MM.1S (cell line): ENCODE measurements at regions not wholly inside any gene's neighbourhood (a gene's known extent, or its start where the extent isn't known, plus 50 kb on each side); places are given as distances from the start of the nearest gene placed in this dataset.

ENCODE experiments used
- DNase-seq: peaks from one replicate; pipeline ENCODE4 v3.0.0-alpha.2; 2015
- H2AFZ ChIP-seq: fragments of 300-600 bp; sonication (generic); 2 replicates; pipeline ENCODE4 v1.6.0; 2016; ENCODE audit warnings: antibody characterized with exemption, low read length
- H3F3A ChIP-seq: fragments of 300-600 bp; sonication (generic); 2 replicates; pipeline ENCODE4 v1.6.1; 2016; ENCODE audit warnings: mild to moderate bottlenecking, antibody characterized with exemption, low read length, moderate library complexity, mixed read lengths; ENCODE audit not compliant: insufficient read depth
- H3K27ac ChIP-seq: fragments of 300-600 bp; sonication (generic); 2 replicates; pipeline ENCODE4 v1.5.1; 2016; ENCODE audit warnings: mild to moderate bottlenecking, low read length
- H3K27me3 ChIP-seq: fragments of 300-600 bp; sonication (generic); replicated peaks from 2 replicates; pipeline ENCODE4 v1.6.0; 2016; ENCODE audit warnings: low read length; ENCODE audit not compliant: insufficient read depth
- H3K36me3 ChIP-seq: fragments of 300-600 bp; sonication (generic); replicated peaks from 2 replicates; pipeline ENCODE4 v1.6.1; 2016; ENCODE audit warnings: mild to moderate bottlenecking, low read length, mixed read lengths; ENCODE audit not compliant: insufficient read depth
- H3K4me1 ChIP-seq: fragments of 300-600 bp; sonication (generic); 2 replicates; pipeline ENCODE4 v1.6.1; 2016; ENCODE audit warnings: low read length, mixed read lengths
- H3K4me2 ChIP-seq: fragments of 300-600 bp; sonication (generic); 2 replicates; pipeline ENCODE4 v1.6.0; 2016; ENCODE audit warnings: low read depth, low read length
- H3K4me3 ChIP-seq: fragments of 300-600 bp; sonication (generic); 2 replicates; pipeline ENCODE4 v1.5.1; 2016; ENCODE audit warnings: low read length, mixed read lengths
- H3K79me2 ChIP-seq: fragments of 300-600 bp; sonication (generic); 2 replicates; pipeline ENCODE4 v1.6.1; 2016; ENCODE audit warnings: mixed run types, low read length, mixed read lengths
- H3K9ac ChIP-seq: fragments of 300-600 bp; sonication (generic); 2 replicates; pipeline ENCODE4 v1.6.1; 2016; ENCODE audit warnings: low read length, mixed read lengths
- H3K9me2 ChIP-seq: fragments of 300-600 bp; sonication (generic); replicated peaks from 2 replicates; pipeline ENCODE4 v1.6.1; 2016; ENCODE audit warnings: mild to moderate bottlenecking, low read length, mixed read lengths; ENCODE audit not compliant: insufficient read depth
- H3K9me3 ChIP-seq: fragments of 300-600 bp; sonication (generic); replicated peaks from 2 replicates; pipeline ENCODE4 v1.6.1; 2016; ENCODE audit warnings: mild to moderate bottlenecking, low read length, mixed read lengths; ENCODE audit not compliant: insufficient read depth
- H4K20me1 ChIP-seq: fragments of 300-600 bp; sonication (generic); 2 replicates; pipeline ENCODE4 v1.6.1; 2016; ENCODE audit warnings: mild to moderate bottlenecking, low read length, moderate library complexity, mixed read lengths; ENCODE audit not compliant: insufficient read depth
- CTCF ChIP-seq: fragments of 300-600 bp; sonication (generic); IDR thresholded peaks from 2 replicates; pipeline ENCODE4 v1.5.1; 2016; ENCODE audit warnings: antibody characterized with exemption, low read length, mixed read lengths
- EZH2 ChIP-seq: fragments of 300-600 bp; sonication (generic); optimal IDR thresholded peaks from 2 replicates; pipeline ENCODE3; 2017; ENCODE audit warnings: low read depth, mild to moderate bottlenecking, antibody characterized with exemption, low read length, mixed read lengths
- EZH2phosphoT487 ChIP-seq: fragments of 300-600 bp; sonication (generic); IDR thresholded peaks from 2 replicates; pipeline ENCODE4 v1.6.1; 2018; ENCODE audit warnings: antibody characterized with exemption, low read length

GRCh38 chr5:171714851-171715250 is 70.8 kb upstream of the SMIM23 start:
- H3K9me2 ChIP-seq: no peaks in the 10 kb centered on the region
- no peak overlapping the region for H3K4me2 ChIP-seq
- no peak overlapping the region for H3K9ac ChIP-seq
- no peaks in the 10 kb centered on the region for H3K36me3 ChIP-seq
- H3K79me2 ChIP-seq: no peaks in the 10 kb centered on the region
- TF ChIP-seq CTCF: no peak
- TF ChIP-seq EZH2: no peak
- TF ChIP-seq EZH2phosphoT487: no peak
- no peaks in the 10 kb centered on the region for H3K9me3 ChIP-seq
- no peaks in the 10 kb centered on the region for H3F3A ChIP-seq
- H3K27ac ChIP-seq: no peak overlapping the region
- no peaks in the 10 kb centered on the region for H3K27me3 ChIP-seq
- no peaks in the 10 kb centered on the region for H3K4me1 ChIP-seq
- H3K4me3 ChIP-seq: no peak overlapping the region
- no peak overlapping the region for H2AFZ ChIP-seq
- H4K20me1 ChIP-seq: no peaks in the 10 kb centered on the region
- no peak for DNase-seq

- H3K9me2 ChIP-seq: no peaks in the 10 kb centered on the region
- no peak overlapping the region for H2AFZ ChIP-seq
- no peak for DNase-seq
- TF ChIP-seq EZH2: no peak
- TF ChIP-seq CTCF: no peak
- no peak for TF ChIP-seq EZH2phosphoT487
- H3K9ac ChIP-seq: no peak overlapping the region
- no peaks in the 10 kb centered on the region for H3K79me2 ChIP-seq
- H3K27me3 ChIP-seq: no peaks in the 10 kb centered on the region
- H4K20me1 ChIP-seq: no peaks in the 10 kb centered on the region
- H3K4me1 ChIP-seq: no peaks in the 10 kb centered on the region
- H3K9me3 ChIP-seq: no peaks in the 10 kb centered on the region
- no peaks in the 10 kb centered on the region for H3K36me3 ChIP-seq
- no peaks in the 10 kb centered on the region for H3F3A ChIP-seq
- no peak overlapping the region for H3K4me2 ChIP-seq
- no peak overlapping the region for H3K27ac ChIP-seq
- H3K4me3 ChIP-seq: no peak overlapping the region
These were observed 70.1 kb upstream of the SMIM23 start for GRCh38 chr5:171715551-171715950.

GRCh38 chr5:171720086-171720485 is 65.5 kb upstream of the SMIM23 start:
- no peak overlapping the region for H3K27ac ChIP-seq

More at GRCh38 chr5:171720086-171720485, 65.5 kb upstream of the SMIM23 start:
- no peaks in the 10 kb centered on the region for H3K36me3 ChIP-seq
- no peaks in the 10 kb centered on the region for H3K9me3 ChIP-seq
- H3K27me3 ChIP-seq: no peaks in the 10 kb centered on the region
- H3K9ac ChIP-seq: no peak overlapping the region
- no peak overlapping the region for H3K4me3 ChIP-seq
- no peaks in the 10 kb centered on the region for H3K79me2 ChIP-seq
- no peaks in the 10 kb centered on the region for H3K9me2 ChIP-seq
- H3F3A ChIP-seq: no peaks in the 10 kb centered on the region
- H3K4me2 ChIP-seq: no peak overlapping the region
- H4K20me1 ChIP-seq: no peaks in the 10 kb centered on the region
- no peak for DNase-seq
- H3K4me1 ChIP-seq: no peaks in the 10 kb centered on the region
- TF ChIP-seq CTCF (no peak), EZH2 (no peak), EZH2phosphoT487 (no peak)
- H2AFZ ChIP-seq: no peak overlapping the region
